GM21515 (cell line): ENCODE measurements at regions not wholly inside any gene's neighbourhood (a gene's known extent, or its start where the extent isn't known, plus 50 kb on each side); places are given as distances from the start of the nearest gene placed in this dataset.

ENCODE experiments used
- ATAC-seq: cut with Tn5 transposase; IDR thresholded peaks from one replicate; pipeline ENCODE4 v1.9.1; 2021; ENCODE audit not compliant: unreplicated experiment

- ATAC-seq: no peak
Observed at GRCh38 chr2:219878516-219878915, 251.1 kb downstream of the SLC4A3 start.

DNA sequence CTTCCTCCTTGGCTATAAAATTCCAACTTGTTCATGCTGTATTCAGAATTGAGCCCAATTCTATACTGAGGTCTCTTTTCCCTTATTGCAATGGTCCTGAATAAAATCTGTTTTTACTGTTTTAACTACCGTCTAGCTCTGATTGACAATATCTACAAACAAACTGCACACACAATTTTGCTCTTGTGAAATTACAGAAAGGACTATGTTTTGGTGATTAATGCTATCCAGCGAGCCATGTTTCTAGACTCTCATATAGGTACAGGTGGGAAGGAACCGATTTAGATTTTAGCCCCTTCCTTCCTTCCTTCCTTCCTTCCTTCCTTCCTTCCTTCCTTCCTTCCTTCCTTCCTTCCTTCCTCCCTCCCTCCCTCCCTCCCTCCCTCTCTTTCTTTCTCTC lies 254.4 kb downstream of the SLC4A3 start:
- ATAC-seq: no peak

DNA sequence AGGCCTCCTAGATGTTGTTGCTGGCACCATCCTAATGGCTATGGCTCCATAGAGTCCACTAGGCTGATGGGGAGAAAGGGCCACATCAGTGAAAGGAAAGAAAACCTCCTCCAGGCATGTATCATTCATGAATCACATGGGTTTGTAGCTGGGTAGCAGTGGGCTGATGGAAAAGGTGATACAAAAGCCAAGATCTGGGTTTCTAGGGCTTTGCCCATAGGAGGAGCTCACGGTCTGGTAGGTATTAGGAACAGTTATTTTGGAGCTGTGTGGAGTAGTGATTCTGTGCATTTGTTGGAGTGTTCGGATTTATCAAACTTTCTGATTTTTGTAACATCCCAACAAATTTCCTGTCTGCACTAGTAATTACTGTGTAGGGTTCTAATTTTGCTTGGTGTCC lies 259.2 kb downstream of the SLC4A3 start:
- ATAC-seq: no peak

- ATAC-seq: no peak
Observed at GRCh38 chr2:219887870-219888269, 260.4 kb downstream of the SLC4A3 start.

DNA sequence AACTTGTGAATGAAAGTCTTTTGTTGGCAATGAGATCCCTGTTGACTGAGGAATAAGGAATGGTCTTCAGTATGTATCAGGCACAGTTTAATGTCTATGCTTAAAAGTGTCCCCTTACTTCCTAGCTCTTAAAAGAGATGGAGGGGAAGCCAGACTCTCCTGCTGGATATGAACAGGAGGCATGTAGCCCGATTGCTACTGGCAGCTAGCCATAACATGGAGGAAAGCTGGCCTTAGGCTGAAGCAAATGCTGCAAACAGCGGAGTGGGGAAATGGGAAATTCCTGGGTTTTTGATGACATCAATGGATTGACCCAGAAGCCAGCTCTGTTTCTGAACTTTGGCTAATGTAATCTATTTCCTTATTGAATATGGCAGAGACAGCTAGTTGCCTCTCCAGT lies 266.1 kb downstream of the SLC4A3 start:
- no peak for ATAC-seq

DNA sequence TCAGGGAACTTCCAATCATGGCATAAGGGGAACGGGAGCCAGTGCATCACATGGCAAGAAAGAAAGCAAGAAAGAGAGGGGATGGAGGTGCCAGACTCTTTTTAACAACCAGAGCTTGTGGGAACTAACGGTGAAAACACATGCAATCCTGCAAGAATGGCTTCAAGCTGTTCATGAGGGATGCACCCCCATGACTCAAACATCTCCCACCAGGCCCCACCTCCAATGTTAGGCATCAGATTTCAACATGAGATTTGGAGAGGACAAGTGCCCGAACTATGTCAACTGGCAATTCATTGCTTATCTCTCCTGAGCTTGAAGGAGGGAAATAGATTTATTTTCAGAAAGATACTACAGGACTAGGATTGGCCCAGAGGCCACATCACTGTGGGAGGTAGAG lies 270.0 kb downstream of the SLC4A3 start:
- no peak for ATAC-seq

DNA sequence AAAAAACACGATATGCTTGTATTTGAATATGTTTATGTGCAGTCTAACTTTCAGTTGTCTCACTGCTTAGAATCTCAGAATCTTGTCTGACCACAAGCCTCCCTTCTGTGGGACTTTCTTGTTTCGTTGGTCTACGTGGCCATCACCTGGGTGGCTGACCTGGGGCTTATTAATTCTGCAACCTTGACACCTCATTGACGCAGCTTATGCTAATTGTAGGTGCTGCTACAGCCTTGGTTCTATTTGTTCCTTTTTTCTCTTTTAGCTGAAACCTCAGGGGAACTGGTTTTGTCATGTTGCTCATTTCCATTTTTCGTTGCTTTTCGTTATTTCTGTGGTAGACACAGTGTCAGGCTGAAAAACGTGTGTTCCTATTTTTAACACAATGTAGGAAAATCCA lies 273.7 kb downstream of the SLC4A3 start:
- peak; percentile 96 for ATAC-seq

- ATAC-seq: no peak
Observed at GRCh38 chr2:219902891-219903552, 275.6 kb downstream of the SLC4A3 start.

DNA sequence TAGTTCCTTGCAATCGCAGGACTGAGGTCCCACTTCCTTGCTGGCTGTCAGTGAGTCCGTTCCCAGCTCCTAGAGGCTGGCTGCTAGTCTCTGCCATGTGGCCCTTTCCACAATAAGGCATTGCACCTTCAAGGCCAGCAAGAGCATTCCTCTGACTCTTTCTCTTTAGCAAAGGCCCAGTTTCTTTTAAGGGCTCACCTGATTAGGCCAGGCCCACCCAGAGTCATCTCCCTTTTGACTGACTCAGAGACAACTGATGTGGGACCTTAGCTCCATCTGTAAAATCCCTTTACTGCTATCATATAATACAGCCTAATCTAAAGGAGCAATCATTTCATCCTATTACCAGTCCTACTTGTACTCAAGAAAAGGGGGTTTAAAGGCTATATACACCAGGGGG lies 278.2 kb downstream of the SLC4A3 start:
- no peak for ATAC-seq

DNA sequence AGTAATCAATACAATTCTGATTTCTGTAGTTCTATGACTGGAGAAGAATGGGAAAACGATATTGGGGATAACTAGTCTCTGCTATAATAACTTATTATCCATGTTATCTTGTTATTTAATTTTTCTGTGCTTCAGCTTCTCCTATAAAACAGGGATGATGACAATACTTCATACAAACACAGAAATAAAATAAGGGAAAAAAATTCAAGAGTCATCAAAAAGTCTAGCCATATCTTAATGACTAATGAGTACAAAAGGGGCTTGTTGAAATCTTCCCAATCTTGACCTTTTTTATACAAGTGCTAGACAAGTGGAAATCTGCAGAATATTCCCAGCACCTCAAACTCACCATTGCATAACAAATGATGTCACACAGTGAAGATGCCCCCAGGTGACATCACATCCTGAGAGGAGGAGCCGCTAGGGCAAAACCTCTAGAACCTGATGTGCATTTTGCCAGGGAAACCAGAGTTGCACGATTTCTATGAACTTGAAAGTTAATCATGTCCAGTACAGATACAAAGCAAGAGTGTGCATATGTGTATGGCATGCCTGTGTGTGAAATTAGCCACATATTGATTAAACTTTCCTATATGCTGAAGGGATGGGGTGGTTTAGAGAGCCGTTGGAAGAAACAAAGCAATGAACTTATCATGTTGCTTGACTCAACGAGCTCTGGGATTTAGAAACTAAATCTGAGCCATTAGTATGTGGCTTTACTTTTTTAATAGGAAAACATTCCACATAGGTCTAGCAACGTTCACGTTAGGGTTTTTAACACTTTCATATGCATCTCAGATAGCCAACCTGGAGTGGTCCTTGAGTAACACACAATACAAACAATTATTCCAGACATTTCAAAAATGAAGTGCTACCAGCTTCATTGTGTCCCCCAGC lies 278.9 kb downstream of the SLC4A3 start:
- ATAC-seq: no peak

GRCh38 chr2:219907011-219907365 lies 279.6 kb downstream of the SLC4A3 start:
- ATAC-seq: no peak

DNA sequence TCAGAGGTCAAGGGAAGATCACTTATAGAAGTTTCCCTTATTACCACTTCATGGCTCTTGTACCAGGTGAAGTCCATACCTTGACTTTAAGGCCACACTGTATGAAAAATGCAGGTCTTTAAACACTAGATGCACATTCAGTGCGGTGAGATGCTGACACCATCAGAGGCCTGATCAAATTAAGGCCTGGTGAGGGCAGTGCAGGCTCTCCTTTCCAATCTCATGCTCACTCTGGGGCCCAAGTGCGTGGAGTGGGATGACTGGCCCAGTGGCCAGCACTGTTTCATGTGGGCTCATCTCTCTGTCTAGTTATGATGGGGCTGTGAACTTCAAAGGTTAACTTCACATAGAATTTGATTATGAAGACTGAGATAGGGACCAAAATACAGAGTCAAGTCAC lies 281.1 kb downstream of the SLC4A3 start:
- ATAC-seq: no peak

GRCh38 chr2:219911541-219911940 lies 284.1 kb downstream of the SLC4A3 start:
- ATAC-seq: no peak

GRCh38 chr2:219912491-219912921 lies 285.1 kb downstream of the SLC4A3 start:
- no peak for ATAC-seq

DNA sequence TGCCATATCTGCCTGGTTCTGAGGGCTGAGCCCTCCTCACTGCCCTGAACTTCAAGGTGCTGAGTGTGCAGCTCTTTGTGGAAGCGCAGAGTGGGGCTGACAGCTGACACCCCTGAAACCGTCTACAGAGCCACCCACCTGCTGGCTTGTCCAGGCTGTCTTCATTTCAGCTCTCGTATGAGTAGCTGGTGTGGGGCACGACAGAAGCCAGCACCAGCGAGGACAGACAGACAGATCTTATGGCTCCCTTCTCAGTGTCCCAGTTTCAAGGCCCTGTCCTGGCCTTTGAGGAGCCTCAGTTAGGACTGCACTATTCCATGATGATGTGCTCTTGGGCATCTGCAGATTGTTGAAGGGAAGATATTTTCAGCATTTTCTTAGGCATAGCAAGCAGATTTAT lies 287.1 kb downstream of the SLC4A3 start:
- ATAC-seq: no peak

- no peak for ATAC-seq
Observed at GRCh38 chr2:219916281-219916680, 288.9 kb downstream of the SLC4A3 start.

DNA sequence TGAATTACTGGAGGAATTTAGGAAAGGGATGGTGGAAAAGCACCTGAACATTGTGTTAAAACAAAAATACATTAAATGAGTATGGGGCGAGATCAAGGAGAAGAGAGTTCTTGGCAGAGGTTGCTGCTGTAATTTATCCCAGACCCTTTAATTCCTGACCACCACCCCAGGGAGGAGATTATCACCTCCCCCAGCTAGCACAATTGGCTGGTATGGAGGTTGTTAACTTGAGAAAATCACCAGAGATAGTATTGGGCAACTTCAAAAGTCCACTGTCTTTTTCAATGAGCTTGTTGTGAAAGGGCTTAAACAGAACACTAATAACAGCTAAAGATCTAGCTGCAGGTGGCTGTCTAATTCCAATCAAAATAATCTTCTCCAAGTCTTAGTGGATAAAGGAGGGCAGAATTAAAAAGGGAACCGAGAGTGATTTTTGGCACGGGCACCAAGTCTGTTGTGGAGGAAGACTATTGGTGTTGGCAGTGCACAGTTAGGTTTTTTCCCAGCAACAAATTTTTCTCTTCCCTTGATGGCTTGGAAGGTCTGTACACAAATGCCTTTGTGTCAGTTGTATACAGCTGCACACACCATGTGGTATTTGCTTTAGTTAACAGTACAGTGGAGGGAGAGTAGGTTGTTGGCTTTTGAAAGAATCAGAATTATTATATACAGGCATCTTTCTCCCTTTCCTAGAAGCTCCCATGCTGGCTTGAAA lies 289.5 kb downstream of the SLC4A3 start:
- no peak for ATAC-seq

DNA sequence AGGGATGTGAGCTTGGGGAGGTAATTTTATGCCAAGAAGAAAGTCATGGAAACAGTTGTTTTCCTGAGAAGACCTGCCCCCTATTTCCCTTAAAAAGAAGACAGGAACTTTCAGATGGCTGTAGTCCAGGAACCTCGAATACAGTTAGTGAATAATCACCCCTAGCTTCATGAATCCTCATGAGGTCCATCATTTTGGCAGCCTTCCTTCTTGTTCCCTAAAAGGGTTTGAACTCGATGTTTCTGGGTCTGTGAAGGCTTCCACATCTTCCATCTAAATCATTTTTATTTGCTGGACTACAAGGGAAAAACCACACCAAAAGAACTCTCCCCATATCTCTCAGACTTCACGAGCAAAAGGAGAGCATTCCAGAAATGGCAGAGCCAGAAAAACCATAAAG lies 290.8 kb downstream of the SLC4A3 start:
- no peak for ATAC-seq

- ATAC-seq: no peak
Observed at GRCh38 chr2:219918944-219919343, 291.5 kb downstream of the SLC4A3 start.

DNA sequence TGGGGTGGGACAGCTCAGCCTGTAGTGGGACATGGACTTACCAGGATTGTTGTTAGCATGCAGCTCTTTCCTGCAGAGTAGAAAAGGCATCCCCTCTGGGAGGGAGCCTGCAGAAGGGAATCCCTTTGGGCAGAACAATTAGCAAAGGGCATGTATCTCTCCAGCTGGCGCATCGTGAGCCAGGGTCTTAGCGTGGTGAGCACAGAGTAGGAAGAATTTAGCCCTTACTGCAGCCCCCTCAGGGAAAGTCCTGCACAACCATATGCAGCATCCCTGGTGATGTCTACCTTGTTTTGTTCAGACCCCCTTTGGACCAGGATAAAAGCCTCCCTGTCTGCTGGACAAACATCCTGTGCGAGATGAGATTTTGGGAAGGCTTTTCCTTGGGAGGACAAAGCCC lies 292.1 kb downstream of the SLC4A3 start:
- ATAC-seq: no peak

- no peak for ATAC-seq
Observed at GRCh38 chr2:219929835-219930234, 302.4 kb downstream of the SLC4A3 start.

DNA sequence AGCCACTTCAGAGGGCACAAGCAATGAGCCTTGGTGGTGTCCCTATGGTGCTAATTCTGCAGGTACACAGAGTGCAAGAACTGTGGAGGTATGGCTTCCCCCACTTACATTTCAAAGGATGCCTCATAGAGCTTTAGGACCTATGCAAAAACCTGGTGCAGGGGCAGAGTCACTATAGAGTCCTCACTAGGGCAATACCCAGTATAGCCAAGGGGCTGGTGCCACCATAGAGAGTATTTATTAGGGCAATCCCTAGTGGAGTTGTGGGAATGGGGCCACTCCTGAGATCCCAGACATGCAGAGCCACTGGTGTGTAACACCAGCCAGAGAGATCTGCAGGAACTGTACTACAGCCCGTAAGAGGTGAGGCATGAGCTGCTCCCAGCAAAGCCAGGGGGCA lies 312.2 kb downstream of the SLC4A3 start:
- ATAC-seq: no peak
